GM10248 (cell line): ENCODE measurements at regions not wholly inside any gene's neighbourhood (a gene's known extent, or its start where the extent isn't known, plus 50 kb on each side); places are given as distances from the start of the nearest gene placed in this dataset.

ENCODE experiments used
- CTCF ChIA-PET: fragments of 300-600 bp; sonication (Branson Sonifier 250); formaldehyde crosslinking; extraction: SDS; loops from one replicate; lab custom pipeline; 2021; ENCODE audit warnings: antibody characterized with exemption; lab: Yijun Ruan, JAX
- POLR2A ChIA-PET: fragments of 350-650 bp; sonication (Branson Sonifier 250); formaldehyde crosslinking; extraction: SDS; loops from one replicate; lab custom pipeline; 2020; ENCODE audit warnings: antibody characterized with exemption; lab: Yijun Ruan, JAX
- DNase-seq: peaks from one replicate; pipeline ENCODE4 v3.0.0; 2012; ENCODE audit errors: extremely low spot score
- TF ChIP-seq, protein P1 (sequence below): IDR thresholded peaks from 2 replicates; pipeline ENCODE4 v1.5.1; 2012; ENCODE audit warnings: mild to moderate bottlenecking, low read depth; ENCODE audit errors: extremely low read depth, missing control alignments, control extremely low read depth

DNA sequence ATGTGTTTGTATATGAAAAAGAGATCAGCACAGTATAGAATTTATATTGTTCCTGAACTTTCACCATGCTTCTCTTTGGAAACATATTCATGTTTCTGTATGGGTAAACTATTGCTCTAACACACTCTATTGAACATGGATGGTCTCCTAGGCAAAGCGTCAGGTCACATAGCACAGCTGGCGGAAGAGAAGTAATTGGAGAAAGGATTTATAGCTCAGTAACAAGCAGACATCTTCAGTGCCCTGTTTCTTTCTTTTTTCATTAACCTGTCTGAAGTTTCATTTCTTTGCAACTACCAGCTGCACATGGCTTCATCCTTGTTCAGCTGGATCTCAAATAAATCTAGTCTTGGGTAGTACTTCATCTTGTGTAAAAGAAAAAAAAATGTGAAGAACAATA, 84.4 kb upstream of the TRPC6 start:
- no peak for DNase-seq
- TF ChIP-seq, protein P1, sequence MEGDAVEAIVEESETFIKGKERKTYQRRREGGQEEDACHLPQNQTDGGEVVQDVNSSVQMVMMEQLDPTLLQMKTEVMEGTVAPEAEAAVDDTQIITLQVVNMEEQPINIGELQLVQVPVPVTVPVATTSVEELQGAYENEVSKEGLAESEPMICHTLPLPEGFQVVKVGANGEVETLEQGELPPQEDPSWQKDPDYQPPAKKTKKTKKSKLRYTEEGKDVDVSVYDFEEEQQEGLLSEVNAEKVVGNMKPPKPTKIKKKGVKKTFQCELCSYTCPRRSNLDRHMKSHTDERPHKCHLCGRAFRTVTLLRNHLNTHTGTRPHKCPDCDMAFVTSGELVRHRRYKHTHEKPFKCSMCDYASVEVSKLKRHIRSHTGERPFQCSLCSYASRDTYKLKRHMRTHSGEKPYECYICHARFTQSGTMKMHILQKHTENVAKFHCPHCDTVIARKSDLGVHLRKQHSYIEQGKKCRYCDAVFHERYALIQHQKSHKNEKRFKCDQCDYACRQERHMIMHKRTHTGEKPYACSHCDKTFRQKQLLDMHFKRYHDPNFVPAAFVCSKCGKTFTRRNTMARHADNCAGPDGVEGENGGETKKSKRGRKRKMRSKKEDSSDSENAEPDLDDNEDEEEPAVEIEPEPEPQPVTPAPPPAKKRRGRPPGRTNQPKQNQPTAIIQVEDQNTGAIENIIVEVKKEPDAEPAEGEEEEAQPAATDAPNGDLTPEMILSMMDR, result no peak
- ChIA-PET CTCF (interaction anchor here (1.8 kb wide), 1 partner anchor 9 kb away, joined by 7 read pairs; no protein-coding TSS in a partner anchor), POLR2A (no interaction called here)

DNA sequence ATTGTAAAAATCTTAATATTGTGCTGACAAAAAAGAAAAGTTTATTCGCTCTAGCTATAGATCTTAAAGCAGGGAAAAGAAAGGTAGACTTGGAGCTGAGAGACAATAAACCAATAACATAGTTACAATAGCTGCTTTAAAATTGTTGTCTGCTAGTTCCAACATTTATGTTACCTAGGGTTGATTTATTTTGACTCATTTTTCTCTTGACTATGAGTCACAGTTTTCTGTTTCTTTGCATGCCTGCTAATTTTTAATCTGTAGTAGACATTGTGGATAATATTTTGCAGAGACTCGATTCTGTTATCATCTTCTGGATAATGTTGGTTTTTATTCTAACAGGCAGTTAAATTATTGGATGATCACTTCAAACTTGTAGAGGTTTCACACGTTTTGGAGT, 83.1 kb upstream of the TRPC6 start:
- DNase-seq, result no peak

DNA sequence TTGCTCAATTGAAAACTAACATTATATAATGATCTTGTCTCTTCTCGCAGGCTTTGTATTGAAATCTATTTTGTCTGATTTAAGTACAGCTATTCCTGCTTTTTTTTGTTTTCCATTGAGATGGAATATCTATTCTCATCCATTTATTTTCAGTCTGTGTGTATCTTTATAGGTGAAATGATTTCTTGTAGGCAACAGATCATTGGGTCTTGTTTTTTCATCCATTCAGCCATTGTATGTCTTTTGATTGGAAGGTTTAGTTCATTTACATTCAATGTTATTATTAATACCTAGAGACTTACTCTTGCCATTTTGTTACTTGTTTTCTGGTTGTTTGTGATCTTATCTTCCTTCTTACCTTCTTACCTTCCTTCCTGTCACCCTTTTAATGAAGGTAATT, 77.8 kb upstream of the TRPC6 start:
- ChIA-PET POLR2A (no interaction called here), CTCF (interaction anchor here (1.1 kb wide), 1 partner anchor 9 kb away, joined by 4 read pairs; no protein-coding TSS in a partner anchor)
- TF ChIP-seq, protein P1, result no peak

More for the DNA sequence above, 83.1 kb upstream of the TRPC6 start:
- CTCF ChIA-PET, result interaction anchor here (1.8 kb wide), 1 partner anchor 10 kb away, joined by 7 read pairs; no protein-coding TSS in a partner anchor
- TF ChIP-seq, protein P1, result no peak
- POLR2A ChIA-PET, result no interaction called here

More for the DNA sequence above, 77.8 kb upstream of the TRPC6 start:
- DNase-seq, result no peak
